ENCODE measurements at regions not wholly inside any gene's neighbourhood (a gene's known extent, or its start where the extent isn't known, plus 50 kb on each side); places are given as distances from the start of the nearest gene placed in this dataset.

GRCh38 chr2:30321466-30321865 lies 90.1 kb downstream of the LBH start:
- Histone ChIP-seq H2AFZ (ENCODE audit: low read depth, low read length) (no peak overlapping the region), H3F3A (ENCODE audit: insufficient read depth, low read length, poor library complexity, severe bottlenecking) (no peaks in the 10 kb centered on the region), H3K9me2 (ENCODE audit: insufficient read depth, low read length) (no peaks in the 10 kb centered on the region), H3K79me2 (replicated peaks; ENCODE audit: insufficient read depth, low read length) (no peaks in the 10 kb centered on the region), H3K9ac (ENCODE audit: low read length) (no peak overlapping the region), H3K27ac (ENCODE audit: low read length) (no peak overlapping the region), H3K4me3 (ENCODE audit: low read length) (no peak overlapping the region), H4K20me1 (ENCODE audit: insufficient read depth) (no peaks in the 10 kb centered on the region), H3K9me3 (ENCODE audit: low read length) (no peaks in the 10 kb centered on the region), H3K36me3 (ENCODE audit: insufficient read depth, low read length) (no peaks in the 10 kb centered on the region), H3K4me2 (ENCODE audit: low read length) (no peak overlapping the region), H3K27me3 (ENCODE audit: insufficient read depth, low read depth, low read length) (no peaks in the 10 kb centered on the region)
- TF ChIP-seq RAD21 (conservative IDR thresholded peaks at IDR 0.05) (no peak), POLR2AphosphoS5 (IDR thresholded peaks at IDR 0.05) (no peak), EZH2 (IDR thresholded peaks at IDR 0.05; ENCODE audit: borderline replicate concordance, insufficient read depth, low read length, poor library complexity, severe bottlenecking) (no peak), TAF1 (IDR thresholded peaks at IDR 0.05; ENCODE audit: low read depth) (no peak), EP300 (conservative IDR thresholded peaks at IDR 0.05; ENCODE audit: poor library complexity, severe bottlenecking) (no peak), SMC3 (conservative IDR thresholded peaks at IDR 0.05; ENCODE audit: poor library complexity) (no peak), MXI1 (conservative IDR thresholded peaks at IDR 0.05; ENCODE audit: poor library complexity, severe bottlenecking) (no peak), CTCF (IDR thresholded peaks at IDR 0.05; ENCODE audit: poor library complexity, severe bottlenecking) (no peak)
- TF ChIP-seq, protein P1, sequence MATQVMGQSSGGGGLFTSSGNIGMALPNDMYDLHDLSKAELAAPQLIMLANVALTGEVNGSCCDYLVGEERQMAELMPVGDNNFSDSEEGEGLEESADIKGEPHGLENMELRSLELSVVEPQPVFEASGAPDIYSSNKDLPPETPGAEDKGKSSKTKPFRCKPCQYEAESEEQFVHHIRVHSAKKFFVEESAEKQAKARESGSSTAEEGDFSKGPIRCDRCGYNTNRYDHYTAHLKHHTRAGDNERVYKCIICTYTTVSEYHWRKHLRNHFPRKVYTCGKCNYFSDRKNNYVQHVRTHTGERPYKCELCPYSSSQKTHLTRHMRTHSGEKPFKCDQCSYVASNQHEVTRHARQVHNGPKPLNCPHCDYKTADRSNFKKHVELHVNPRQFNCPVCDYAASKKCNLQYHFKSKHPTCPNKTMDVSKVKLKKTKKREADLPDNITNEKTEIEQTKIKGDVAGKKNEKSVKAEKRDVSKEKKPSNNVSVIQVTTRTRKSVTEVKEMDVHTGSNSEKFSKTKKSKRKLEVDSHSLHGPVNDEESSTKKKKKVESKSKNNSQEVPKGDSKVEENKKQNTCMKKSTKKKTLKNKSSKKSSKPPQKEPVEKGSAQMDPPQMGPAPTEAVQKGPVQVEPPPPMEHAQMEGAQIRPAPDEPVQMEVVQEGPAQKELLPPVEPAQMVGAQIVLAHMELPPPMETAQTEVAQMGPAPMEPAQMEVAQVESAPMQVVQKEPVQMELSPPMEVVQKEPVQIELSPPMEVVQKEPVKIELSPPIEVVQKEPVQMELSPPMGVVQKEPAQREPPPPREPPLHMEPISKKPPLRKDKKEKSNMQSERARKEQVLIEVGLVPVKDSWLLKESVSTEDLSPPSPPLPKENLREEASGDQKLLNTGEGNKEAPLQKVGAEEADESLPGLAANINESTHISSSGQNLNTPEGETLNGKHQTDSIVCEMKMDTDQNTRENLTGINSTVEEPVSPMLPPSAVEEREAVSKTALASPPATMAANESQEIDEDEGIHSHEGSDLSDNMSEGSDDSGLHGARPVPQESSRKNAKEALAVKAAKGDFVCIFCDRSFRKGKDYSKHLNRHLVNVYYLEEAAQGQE (IDR thresholded peaks at IDR 0.05; ENCODE audit: borderline replicate concordance): no peak

DNA sequence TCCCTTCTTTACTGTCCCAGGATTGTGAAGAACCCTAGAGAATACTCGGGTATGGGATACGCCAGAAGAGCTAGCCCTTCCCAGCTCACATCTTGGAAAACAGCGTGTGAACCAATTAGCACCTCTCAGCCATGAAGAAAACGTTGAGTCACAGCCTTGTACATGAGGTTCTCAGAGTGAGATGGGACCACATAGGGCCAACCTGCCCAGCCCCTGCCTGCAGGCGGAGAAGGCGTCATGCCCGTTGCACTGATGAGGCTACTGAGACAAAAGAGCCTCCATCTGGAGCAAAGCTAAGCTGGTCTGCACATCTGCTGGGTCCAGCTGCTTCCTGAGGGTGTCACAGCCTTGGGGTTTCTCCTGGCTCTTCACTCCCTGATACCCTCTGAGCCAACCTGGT lies 92.2 kb downstream of the LBH start:
- no peak for TF ChIP-seq EZH2 (IDR thresholded peaks at IDR 0.05; ENCODE audit: borderline replicate concordance, insufficient read depth, low read length, poor library complexity, severe bottlenecking)
- TF ChIP-seq, protein P1 (IDR thresholded peaks at IDR 0.05; ENCODE audit: borderline replicate concordance): no peak
- no peak for TF ChIP-seq TAF1 (IDR thresholded peaks at IDR 0.05; ENCODE audit: low read depth)
- no peak for TF ChIP-seq EP300 (conservative IDR thresholded peaks at IDR 0.05; ENCODE audit: poor library complexity, severe bottlenecking)
- no peak for TF ChIP-seq POLR2AphosphoS5 (IDR thresholded peaks at IDR 0.05)
- TF ChIP-seq SMC3 (conservative IDR thresholded peaks at IDR 0.05; ENCODE audit: poor library complexity): no peak
- no peak for TF ChIP-seq CTCF (IDR thresholded peaks at IDR 0.05; ENCODE audit: poor library complexity, severe bottlenecking)
- no peak for TF ChIP-seq MXI1 (conservative IDR thresholded peaks at IDR 0.05; ENCODE audit: poor library complexity, severe bottlenecking)
- no peak for TF ChIP-seq RAD21 (conservative IDR thresholded peaks at IDR 0.05)

More for the DNA sequence above, 92.2 kb downstream of the LBH start:
- Histone ChIP-seq H3F3A (ENCODE audit: insufficient read depth, low read length, poor library complexity, severe bottlenecking) (no peaks in the 10 kb centered on the region), H3K27ac (ENCODE audit: low read length) (no peak overlapping the region), H4K20me1 (ENCODE audit: insufficient read depth) (no peaks in the 10 kb centered on the region), H3K27me3 (ENCODE audit: insufficient read depth, low read depth, low read length) (no peaks in the 10 kb centered on the region), H3K79me2 (replicated peaks; ENCODE audit: insufficient read depth, low read length) (no peaks in the 10 kb centered on the region), H3K9me2 (ENCODE audit: insufficient read depth, low read length) (no peaks in the 10 kb centered on the region), H3K9ac (ENCODE audit: low read length) (no peak overlapping the region), H3K36me3 (ENCODE audit: insufficient read depth, low read length) (no peaks in the 10 kb centered on the region), H3K4me2 (ENCODE audit: low read length) (no peak overlapping the region), H3K4me3 (ENCODE audit: low read length) (no peak overlapping the region), H3K9me3 (ENCODE audit: low read length) (no peaks in the 10 kb centered on the region), H2AFZ (ENCODE audit: low read depth, low read length) (no peak overlapping the region)
